Ovary (tissue), 3 donors: ENCODE measurements at regions not wholly inside any gene's neighbourhood (a gene's known extent, or its start where the extent isn't known, plus 50 kb on each side); places are given as distances from the start of the nearest gene placed in this dataset.

Experiments used
- EP300 ChIP-seq: sonication (generic); formaldehyde crosslinking; IDR thresholded peaks from one replicate; pipeline ENCODE4 v1.6.1; 2017; ENCODE audit warnings: antibody characterized with exemption
- POLR2A ChIP-seq: fragments of 450-650 bp; IDR thresholded peaks from one replicate; pipeline ENCODE4 v1.6.1; 2017; ENCODE audit warnings: antibody characterized with exemption, mild to moderate bottlenecking, moderate library complexity
- TF ChIP-seq, protein P1 (sequence below), 3 donors: fragments of 450-650 bp in 2 of 3; fragments of 200-600 bp in 1 of 3; IDR thresholded peaks; one replicate each; pipeline versions ENCODE4 v1.5.1 to v1.8.0; 2016 to 2022; ENCODE audit warnings: antibody characterized with exemption in 3 of 3, mild to moderate bottlenecking in 1 of 3
- donor health status: DM: no; HTN: no; CAD: no.

GRCh38 chr20:58000861-58001260 is 227.6 kb downstream of the ANKRD60 start:
- TF ChIP-seq, protein P1, sequence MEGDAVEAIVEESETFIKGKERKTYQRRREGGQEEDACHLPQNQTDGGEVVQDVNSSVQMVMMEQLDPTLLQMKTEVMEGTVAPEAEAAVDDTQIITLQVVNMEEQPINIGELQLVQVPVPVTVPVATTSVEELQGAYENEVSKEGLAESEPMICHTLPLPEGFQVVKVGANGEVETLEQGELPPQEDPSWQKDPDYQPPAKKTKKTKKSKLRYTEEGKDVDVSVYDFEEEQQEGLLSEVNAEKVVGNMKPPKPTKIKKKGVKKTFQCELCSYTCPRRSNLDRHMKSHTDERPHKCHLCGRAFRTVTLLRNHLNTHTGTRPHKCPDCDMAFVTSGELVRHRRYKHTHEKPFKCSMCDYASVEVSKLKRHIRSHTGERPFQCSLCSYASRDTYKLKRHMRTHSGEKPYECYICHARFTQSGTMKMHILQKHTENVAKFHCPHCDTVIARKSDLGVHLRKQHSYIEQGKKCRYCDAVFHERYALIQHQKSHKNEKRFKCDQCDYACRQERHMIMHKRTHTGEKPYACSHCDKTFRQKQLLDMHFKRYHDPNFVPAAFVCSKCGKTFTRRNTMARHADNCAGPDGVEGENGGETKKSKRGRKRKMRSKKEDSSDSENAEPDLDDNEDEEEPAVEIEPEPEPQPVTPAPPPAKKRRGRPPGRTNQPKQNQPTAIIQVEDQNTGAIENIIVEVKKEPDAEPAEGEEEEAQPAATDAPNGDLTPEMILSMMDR (IDR thresholded peaks at IDR 0.05): no peak
- TF ChIP-seq EP300 (no peak), POLR2A (no peak)
